ENCODE measurements at regions not wholly inside any gene's neighbourhood (a gene's known extent, or its start where the extent isn't known, plus 50 kb on each side); places are given as distances from the start of the nearest gene placed in this dataset.

DNA sequence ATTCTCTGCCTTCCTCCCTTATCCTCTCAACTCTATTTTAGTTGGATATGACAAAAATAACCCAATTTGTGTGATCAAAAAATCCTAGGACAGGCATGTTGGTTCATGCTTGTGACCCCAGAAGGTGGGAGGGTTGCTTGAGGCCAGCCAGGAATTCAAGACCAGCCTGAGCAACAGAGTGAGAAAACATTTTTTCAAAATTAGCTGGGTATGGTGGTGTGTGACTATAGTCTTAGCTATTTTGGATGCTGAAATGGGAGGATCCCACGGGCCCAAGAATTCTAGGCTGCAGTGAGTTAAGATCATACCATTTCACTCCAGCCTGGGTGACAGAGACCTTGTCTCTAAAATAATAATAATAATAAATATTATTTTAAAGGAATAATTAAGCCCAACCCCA lies 1383.1 kb upstream of the ADGRL2 start:
- Histone ChIP-seq H3K79me2 (ENCODE audit: insufficient read depth, low read length) (no peaks in the 10 kb centered on the region), H3K4me1 (ENCODE audit: insufficient read depth, low read length, severe bottlenecking) (no peaks in the 10 kb centered on the region), H3K9ac (ENCODE audit: low read length) (no peak overlapping the region), H3K27me3 (ENCODE audit: insufficient read depth, low read length) (no peaks in the 10 kb centered on the region), H4K20me1 (ENCODE audit: insufficient read depth, low read length) (no peaks in the 10 kb centered on the region), H3K4me3 (ENCODE audit: low read depth, low read length, poor library complexity, severe bottlenecking) (no peak overlapping the region), H3F3A (ENCODE audit: insufficient read depth, low read length) (no peaks in the 10 kb centered on the region; the same call in 1 of the 2 replicates), H3K9me2 (ENCODE audit: low read depth, low read length) (no peaks in the 10 kb centered on the region), H3K9me3 (ENCODE audit: low read length) (no peaks in the 10 kb centered on the region), H3K4me2 (ENCODE audit: low read length) (no peak overlapping the region), H3K27ac (ENCODE audit: low read depth, low read length, poor library complexity, severe bottlenecking) (no peak overlapping the region), H3K36me3 (ENCODE audit: insufficient read depth, low read length) (no peaks in the 10 kb centered on the region), H2AFZ (ENCODE audit: low read length) (no peak overlapping the region)
- TF ChIP-seq, protein P1, sequence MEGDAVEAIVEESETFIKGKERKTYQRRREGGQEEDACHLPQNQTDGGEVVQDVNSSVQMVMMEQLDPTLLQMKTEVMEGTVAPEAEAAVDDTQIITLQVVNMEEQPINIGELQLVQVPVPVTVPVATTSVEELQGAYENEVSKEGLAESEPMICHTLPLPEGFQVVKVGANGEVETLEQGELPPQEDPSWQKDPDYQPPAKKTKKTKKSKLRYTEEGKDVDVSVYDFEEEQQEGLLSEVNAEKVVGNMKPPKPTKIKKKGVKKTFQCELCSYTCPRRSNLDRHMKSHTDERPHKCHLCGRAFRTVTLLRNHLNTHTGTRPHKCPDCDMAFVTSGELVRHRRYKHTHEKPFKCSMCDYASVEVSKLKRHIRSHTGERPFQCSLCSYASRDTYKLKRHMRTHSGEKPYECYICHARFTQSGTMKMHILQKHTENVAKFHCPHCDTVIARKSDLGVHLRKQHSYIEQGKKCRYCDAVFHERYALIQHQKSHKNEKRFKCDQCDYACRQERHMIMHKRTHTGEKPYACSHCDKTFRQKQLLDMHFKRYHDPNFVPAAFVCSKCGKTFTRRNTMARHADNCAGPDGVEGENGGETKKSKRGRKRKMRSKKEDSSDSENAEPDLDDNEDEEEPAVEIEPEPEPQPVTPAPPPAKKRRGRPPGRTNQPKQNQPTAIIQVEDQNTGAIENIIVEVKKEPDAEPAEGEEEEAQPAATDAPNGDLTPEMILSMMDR (IDR thresholded peaks at IDR 0.05; ENCODE audit: low read length): no peak
- TF ChIP-seq EZH2 (IDR thresholded peaks at IDR 0.05; ENCODE audit: borderline replicate concordance, low read length): no peak

DNA sequence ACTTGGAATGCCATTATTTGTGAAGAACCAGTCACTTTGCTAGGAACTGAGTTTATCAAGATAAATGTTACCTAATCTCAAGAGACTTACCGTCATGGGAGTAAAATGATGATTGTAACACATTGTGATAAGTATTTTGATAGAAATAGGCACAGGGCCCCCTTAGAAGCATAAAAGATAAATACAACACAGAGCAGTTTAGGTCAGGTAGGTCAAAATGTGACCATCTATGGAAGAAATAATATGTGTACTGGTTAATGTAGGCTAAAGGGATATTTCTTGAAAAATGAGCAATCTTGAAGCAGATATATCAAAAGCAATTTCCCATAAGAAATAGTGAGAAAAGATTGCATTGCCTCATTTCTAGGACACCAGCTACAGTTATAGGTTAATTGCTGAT lies 1386.8 kb upstream of the ADGRL2 start:
- Histone ChIP-seq H3K27ac (ENCODE audit: low read depth, low read length, poor library complexity, severe bottlenecking) (no peak overlapping the region), H3K4me1 (ENCODE audit: insufficient read depth, low read length, severe bottlenecking) (no peaks in the 10 kb centered on the region), H3K79me2 (ENCODE audit: insufficient read depth, low read length) (no peaks in the 10 kb centered on the region), H4K20me1 (ENCODE audit: insufficient read depth, low read length) (no peaks in the 10 kb centered on the region), H3K9ac (ENCODE audit: low read length) (no peak overlapping the region), H3K9me3 (ENCODE audit: low read length) (no peaks in the 10 kb centered on the region), H3K27me3 (ENCODE audit: insufficient read depth, low read length) (no peaks in the 10 kb centered on the region), H3K4me2 (ENCODE audit: low read length) (no peak overlapping the region), H2AFZ (ENCODE audit: low read length) (no peak overlapping the region), H3K4me3 (ENCODE audit: low read depth, low read length, poor library complexity, severe bottlenecking) (no peak overlapping the region), H3K36me3 (ENCODE audit: insufficient read depth, low read length) (no peaks in the 10 kb centered on the region), H3K9me2 (ENCODE audit: low read depth, low read length) (no peaks in the 10 kb centered on the region), H3F3A (ENCODE audit: insufficient read depth, low read length) (no peaks in the 10 kb centered on the region)
- no peak for TF ChIP-seq EZH2 (IDR thresholded peaks at IDR 0.05; ENCODE audit: borderline replicate concordance, low read length)
- TF ChIP-seq, protein P1 (IDR thresholded peaks at IDR 0.05; ENCODE audit: low read length): no peak

DNA sequence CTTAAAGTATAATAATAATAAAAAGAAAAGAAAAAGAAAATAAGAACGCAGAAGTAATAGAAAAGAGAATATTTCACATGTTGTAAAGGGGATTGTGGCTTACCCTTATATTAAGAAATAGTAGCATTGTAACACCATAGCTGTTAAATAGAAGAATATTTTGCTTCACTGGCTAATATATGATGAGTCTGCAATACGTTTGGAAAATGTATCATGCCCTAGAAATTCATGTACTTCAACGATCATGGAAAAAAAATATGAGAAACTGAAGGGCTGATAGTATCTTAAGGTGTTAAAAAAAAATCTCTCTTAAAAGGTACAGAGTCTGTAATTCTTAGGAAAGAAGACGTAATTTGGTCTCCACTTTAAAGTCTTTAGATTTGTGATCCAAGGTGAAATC lies 1390.5 kb upstream of the ADGRL2 start:
- Histone ChIP-seq H3F3A (ENCODE audit: insufficient read depth, low read length) (no peaks in the 10 kb centered on the region), H3K9me2 (ENCODE audit: low read depth, low read length) (no peaks in the 10 kb centered on the region), H3K79me2 (ENCODE audit: insufficient read depth, low read length) (no peaks in the 10 kb centered on the region), H4K20me1 (ENCODE audit: insufficient read depth, low read length) (no peaks in the 10 kb centered on the region), H3K4me1 (ENCODE audit: insufficient read depth, low read length, severe bottlenecking) (no peaks in the 10 kb centered on the region), H2AFZ (ENCODE audit: low read length) (no peak overlapping the region), H3K9ac (ENCODE audit: low read length) (no peak overlapping the region), H3K36me3 (ENCODE audit: insufficient read depth, low read length) (no peaks in the 10 kb centered on the region), H3K4me2 (ENCODE audit: low read length) (no peak overlapping the region), H3K27me3 (ENCODE audit: insufficient read depth, low read length) (no peaks in the 10 kb centered on the region), H3K27ac (ENCODE audit: low read depth, low read length, poor library complexity, severe bottlenecking) (no peak overlapping the region), H3K9me3 (ENCODE audit: low read length) (no peaks in the 10 kb centered on the region), H3K4me3 (ENCODE audit: low read depth, low read length, poor library complexity, severe bottlenecking) (no peak overlapping the region)
- TF ChIP-seq, protein P1 (IDR thresholded peaks at IDR 0.05; ENCODE audit: low read length): no peak
- no peak for TF ChIP-seq EZH2 (IDR thresholded peaks at IDR 0.05; ENCODE audit: borderline replicate concordance, low read length)
